ENCODE measurements at regions not wholly inside any gene's neighbourhood (a gene's known extent, or its start where the extent isn't known, plus 50 kb on each side); places are given as distances from the start of the nearest gene placed in this dataset.
"Not testable (repeated sequence)": the region's sequence is repeated elsewhere in the genome, so short reads cannot be mapped to it uniquely, and the experiment has no call there.

- DNase-seq, result no peak
Measured at GRCh38 chr17:52686140-52686539, 527.6 kb upstream of the CA10 start.

- DNase-seq, result no peak
Measured at GRCh38 chr17:52681480-52681879, 523.0 kb upstream of the CA10 start.

- no peak for DNase-seq
Measured at GRCh38 chr17:52678211-52678610, 519.7 kb upstream of the CA10 start.

- no peak for DNase-seq
Measured at GRCh38 chr17:52674686-52675085, 516.2 kb upstream of the CA10 start.

- DNase-seq, result no peak
Measured at GRCh38 chr17:52673791-52674190, 515.3 kb upstream of the CA10 start.

- DNase-seq, result no peak
Measured at GRCh38 chr17:52666264-52666663, 507.8 kb upstream of the CA10 start.

- no peak for DNase-seq
Measured at GRCh38 chr17:52660692-52661091, 502.2 kb upstream of the CA10 start.

- no peak for DNase-seq
Measured at GRCh38 chr17:52653014-52653413, 494.5 kb upstream of the CA10 start.

- no peak for DNase-seq
Measured at GRCh38 chr17:52648995-52649394, 490.5 kb upstream of the CA10 start.

GRCh38 chr17:52647411-52647810 lies 488.9 kb upstream of the CA10 start:
- DNase-seq, result no peak

GRCh38 chr17:52636443-52636842 lies 477.9 kb upstream of the CA10 start:
- DNase-seq, result no peak

- DNase-seq, result no peak
Measured at GRCh38 chr17:52606590-52606989, 448.1 kb upstream of the CA10 start.

GRCh38 chr17:52606098-52606497 lies 447.6 kb upstream of the CA10 start:
- DNase-seq, result no peak

- no peak for DNase-seq
Measured at GRCh38 chr17:52604105-52604504, 445.6 kb upstream of the CA10 start.

GRCh38 chr17:52597452-52598215 lies 439.1 kb upstream of the CA10 start:
- DNase-seq, result not testable (repeated sequence)

- no peak for DNase-seq
Measured at GRCh38 chr17:52594516-52594915, 436.0 kb upstream of the CA10 start.

- no peak for DNase-seq
Measured at GRCh38 chr17:52546990-52547389, 388.5 kb upstream of the CA10 start.

- no peak for DNase-seq
Measured at GRCh38 chr17:52546493-52546892, 388.0 kb upstream of the CA10 start.

- no peak for DNase-seq
Measured at GRCh38 chr17:52537421-52537820, 378.9 kb upstream of the CA10 start.

- no peak for DNase-seq
Measured at GRCh38 chr17:52536489-52536888, 378.0 kb upstream of the CA10 start.

- no peak for DNase-seq
Measured at GRCh38 chr17:52532373-52532772, 373.9 kb upstream of the CA10 start.

GRCh38 chr17:52524096-52524637 lies 365.7 kb upstream of the CA10 start:
- no peak for DNase-seq

- no peak for DNase-seq
Measured at GRCh38 chr17:52517176-52517575, 358.7 kb upstream of the CA10 start.

- no peak for DNase-seq
Measured at GRCh38 chr17:52515927-52516326, 357.4 kb upstream of the CA10 start.

- no peak for DNase-seq
Measured at GRCh38 chr17:52505601-52506000, 347.1 kb upstream of the CA10 start.

All from activated CD4-positive, alpha-beta T cell treated with anti-CD3 and anti-CD28 coated beads for 48 hours (primary cell).